ENCODE measurements at regions not wholly inside any gene's neighbourhood (a gene's known extent, or its start where the extent isn't known, plus 50 kb on each side); places are given as distances from the start of the nearest gene placed in this dataset.

- in situ Hi-C loops (cut with MboI; ENCODE audit: low pct_ligation_motif_present in 1 of 4, low pct_unique_long_range_greater_than_20kb in 1 of 4, low sequenced_read_pairs in 3 of 4), result no loop called here
- WGBS, 2 donors (ENCODE audit: low coverage in 1 of 2), result 92% methylated on average over 12 of the region's 12 CpGs; no CpG with 5 or more reads in 1 of the 2 donors
These were observed 204.7 kb upstream of the TNRC6C start for GRCh38 chr17:77753691-77754245.

GRCh38 chr17:77754956-77755355 is 203.5 kb upstream of the TNRC6C start:
- DNase-seq, result no peak
- 78 to 91% methylated on average over 2 to 5 of the region's 5 CpGs for WGBS, 2 donors (ENCODE audit: low coverage in 1 of 2)
- in situ Hi-C loops (cut with MboI; ENCODE audit: low pct_ligation_motif_present in 1 of 4, low pct_unique_long_range_greater_than_20kb in 1 of 4, low sequenced_read_pairs in 3 of 4) (no loop called here), intact Hi-C loops (cut with DNase I; ENCODE audit: low total_unique reads) (loop anchor here (5.0 kb wide), 1 partner anchor 1173 kb away; no protein-coding TSS in a partner anchor)
- peaks cover 7% of the 10 kb centered on the region for H3K27me3 ChIP-seq
- H3K27ac ChIP-seq, result no peak overlapping the region
- TF ChIP-seq POLR2A (IDR thresholded peaks at IDR 0.05), result no peak
- no peak for TF ChIP-seq EP300 (IDR thresholded peaks at IDR 0.05; ENCODE audit: low read depth)
- no peak for TF ChIP-seq CTCF (IDR thresholded peaks at IDR 0.05)
- TF ChIP-seq POLR2AphosphoS5 (IDR thresholded peaks at IDR 0.05), result no peak
- no peaks in the 10 kb centered on the region for H3K36me3 ChIP-seq
- no peaks in the 10 kb centered on the region for H3K4me1 ChIP-seq
- H3K4me3 ChIP-seq, result no peak overlapping the region
- no peaks in the 10 kb centered on the region for H3K9me3 ChIP-seq

More at GRCh38 chr17:77753691-77754245, 204.7 kb upstream of the TNRC6C start:
- Histone ChIP-seq H3K27me3 (peaks cover 17% of the 10 kb centered on the region), H3K36me3 (no peaks in the 10 kb centered on the region), H3K4me1 (no peaks in the 10 kb centered on the region), H3K4me3 (no peak overlapping the region), H3K27ac (no peak overlapping the region), H3K9me3 (no peaks in the 10 kb centered on the region)
- intact Hi-C loops (cut with DNase I; ENCODE audit: low total_unique reads), result loop anchor here (5.0 kb wide), 1 partner anchor 1171 kb away; no protein-coding TSS in a partner anchor
- TF ChIP-seq POLR2A (IDR thresholded peaks at IDR 0.05), result no peak
- no peak for TF ChIP-seq EP300 (IDR thresholded peaks at IDR 0.05; ENCODE audit: low read depth)
- TF ChIP-seq CTCF (IDR thresholded peaks at IDR 0.05), result no peak
- TF ChIP-seq POLR2AphosphoS5 (IDR thresholded peaks at IDR 0.05), result no peak
- DNase-seq, result no peak

- Histone ChIP-seq H3K4me3 (no peak overlapping the region), H3K27me3 (peaks cover 5% of the 10 kb centered on the region), H3K36me3 (no peaks in the 10 kb centered on the region), H3K9me3 (no peaks in the 10 kb centered on the region), H3K27ac (no peak overlapping the region), H3K4me1 (no peaks in the 10 kb centered on the region)
- no peak for TF ChIP-seq POLR2AphosphoS5 (IDR thresholded peaks at IDR 0.05)
- no peak for TF ChIP-seq CTCF (IDR thresholded peaks at IDR 0.05)
- no peak for TF ChIP-seq EP300 (IDR thresholded peaks at IDR 0.05; ENCODE audit: low read depth)
- no peak for TF ChIP-seq POLR2A (IDR thresholded peaks at IDR 0.05)
- no peak for DNase-seq
- intact Hi-C loops (cut with DNase I; ENCODE audit: low total_unique reads) (no loop called here), in situ Hi-C loops (cut with MboI; ENCODE audit: low pct_ligation_motif_present in 1 of 4, low pct_unique_long_range_greater_than_20kb in 1 of 4, low sequenced_read_pairs in 3 of 4) (no loop called here)
- 91% methylated on average over 9 of the region's 9 CpGs; no CpG with 5 or more reads in 1 of the 2 donors for WGBS, 2 donors (ENCODE audit: low coverage in 1 of 2)
These were observed 203.0 kb upstream of the TNRC6C start for GRCh38 chr17:77755410-77755963.

- Histone ChIP-seq H3K27ac (no peak overlapping the region), H3K36me3 (no peaks in the 10 kb centered on the region), H3K4me3 (no peak overlapping the region), H3K9me3 (no peaks in the 10 kb centered on the region), H3K4me1 (no peaks in the 10 kb centered on the region), H3K27me3 (peaks cover 5% of the 10 kb centered on the region)
- no peak for TF ChIP-seq EP300 (IDR thresholded peaks at IDR 0.05; ENCODE audit: low read depth)
- no peak for TF ChIP-seq POLR2AphosphoS5 (IDR thresholded peaks at IDR 0.05)
- no peak for TF ChIP-seq POLR2A (IDR thresholded peaks at IDR 0.05)
- no peak for TF ChIP-seq CTCF (IDR thresholded peaks at IDR 0.05)
- in situ Hi-C loops (cut with MboI; ENCODE audit: low pct_ligation_motif_present in 1 of 4, low pct_unique_long_range_greater_than_20kb in 1 of 4, low sequenced_read_pairs in 3 of 4) (no loop called here), intact Hi-C loops (cut with DNase I; ENCODE audit: low total_unique reads) (no loop called here)
- WGBS, 2 donors (ENCODE audit: low coverage in 1 of 2), result 88% methylated on average over 5 of the region's 5 CpGs; no CpG with 5 or more reads in 1 of the 2 donors
- DNase-seq, result no peak
These were observed 202.5 kb upstream of the TNRC6C start for GRCh38 chr17:77756028-77756427.

All from transverse colon (tissue), 4 donors.